Stomach (tissue), 4 donors: ENCODE measurements at regions not wholly inside any gene's neighbourhood (a gene's known extent, or its start where the extent isn't known, plus 50 kb on each side); places are given as distances from the start of the nearest gene placed in this dataset.

ENCODE experiments used
- EP300 ChIP-seq: sonication (generic); formaldehyde crosslinking; IDR thresholded peaks from one replicate; pipeline ENCODE4 v1.6.1; 2017; ENCODE audit warnings: antibody characterized with exemption
- POLR2A ChIP-seq, 4 donors: fragments of 450-650 bp; IDR thresholded peaks; one replicate each; pipeline ENCODE4 v1.6.1; 2016; ENCODE audit warnings: antibody characterized with exemption in 4 of 4, control low read depth in 2 of 4, mild to moderate bottlenecking in 1 of 4, moderate library complexity in 1 of 4

DNA sequence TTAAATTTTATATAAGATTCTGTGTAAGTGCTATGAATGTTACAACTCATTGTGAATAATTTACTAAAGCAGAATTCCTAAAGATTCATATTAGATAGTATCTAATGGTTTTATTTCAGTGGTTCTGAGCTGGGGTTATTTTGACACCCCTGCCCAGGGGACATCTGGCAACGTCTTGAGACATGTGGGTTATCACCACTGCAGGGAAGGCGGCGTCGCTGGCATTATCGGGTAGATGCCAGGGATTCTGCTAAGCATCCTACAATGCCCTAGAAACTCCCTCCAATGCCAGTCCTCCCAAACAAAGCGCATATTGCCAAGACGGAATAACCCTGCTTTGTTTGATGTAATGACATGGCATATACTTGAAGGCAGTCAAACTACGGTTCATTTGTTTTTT lies 372.3 kb upstream of the ZFHX3 start:
- TF ChIP-seq EP300 = no peak
- no peak for TF ChIP-seq POLR2A (IDR thresholded peaks at IDR 0.05)
